ENCODE measurements at regions not wholly inside any gene's neighbourhood (a gene's known extent, or its start where the extent isn't known, plus 50 kb on each side); places are given as distances from the start of the nearest gene placed in this dataset.
"Not testable (repeated sequence)": the region's sequence is repeated elsewhere in the genome, so short reads cannot be mapped to it uniquely, and the experiment has no call there.

DNA sequence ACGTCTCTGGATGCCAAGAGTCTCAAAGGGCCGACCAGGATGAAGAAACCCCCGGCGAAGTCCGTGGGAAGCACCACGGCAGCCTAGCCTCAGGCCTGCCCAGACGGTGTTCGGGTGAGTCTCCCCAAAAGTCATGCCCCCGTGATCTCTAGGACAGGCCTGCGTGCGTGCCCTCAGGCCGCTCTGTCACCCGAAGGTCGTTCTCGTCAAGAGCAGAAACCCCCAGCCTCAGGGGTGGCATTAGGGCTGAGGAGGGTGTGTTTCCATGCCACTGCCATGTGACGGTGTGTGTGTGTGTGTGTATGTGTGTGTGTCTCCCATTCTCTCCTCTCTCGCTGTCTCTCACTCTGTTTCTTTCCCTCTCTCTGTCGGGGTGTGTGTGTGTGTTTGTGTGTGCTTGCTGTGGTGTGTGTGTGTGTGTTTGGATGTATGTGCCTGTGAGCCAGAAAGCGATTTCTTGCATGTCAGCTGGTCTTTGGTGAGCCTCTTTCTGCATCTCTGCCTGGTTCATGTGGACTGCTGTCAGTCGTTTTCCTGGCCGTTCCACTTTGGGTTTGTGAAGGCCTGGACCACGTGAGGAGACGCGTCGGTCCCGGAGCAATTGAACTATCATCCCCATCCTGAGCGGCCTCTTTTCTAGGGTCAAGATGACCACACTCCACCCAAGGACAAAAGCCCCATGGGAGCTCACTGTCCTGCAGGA is 772.5 kb upstream of the ALG10B start (continued):
- no peak for TF ChIP-seq PHF20 (IDR thresholded peaks at IDR 0.05; ENCODE audit: partially characterized antibody)
- no peak for TF ChIP-seq ZZZ3 (IDR thresholded peaks at IDR 0.05)
- TF ChIP-seq ZNF311 (CRISPR knock-in tag; IDR thresholded peaks at IDR 0.05): no peak

GRCh38 chr12:37544669-37545330 is 771.8 kb upstream of the ALG10B start:
- not testable (repeated sequence) for FAIRE-seq
- WGBS (ENCODE audit: insufficient coverage, low coverage, missing lambda C conversion rate): 3% methylated on average over 8 of the region's 9 CpGs

More at GRCh38 chr12:37544669-37545330, 771.8 kb upstream of the ALG10B start:
- H4K20me1 ChIP-seq (replicated peaks; ENCODE audit: control insufficient read depth, insufficient read depth, low read length); in situ Hi-C loops (cut with MboI); H3K79me2 ChIP-seq (ENCODE audit: control insufficient read depth, insufficient read depth, low read length); H3K4me3 ChIP-seq; H3K9ac ChIP-seq (ENCODE audit: insufficient read depth in 1 of 2, low read depth in 2 of 2, low read length in 2 of 2); H3K4me1 ChIP-seq (replicated peaks in 1 of 2; ENCODE audit: control insufficient read depth in 2 of 2, insufficient read depth in 2 of 2, low read length in 2 of 2); DNase-seq (ENCODE audit: extremely low read depth in 1 of 4, low spot score in 3 of 4); intact Hi-C loops (cut with micrococcal nuclease); H3K9me3 ChIP-seq (replicated peaks; ENCODE audit: control insufficient read depth, insufficient read depth, low read depth, low read length); CTCF ChIA-PET (ENCODE audit: low intra/inter-chr PET ratio); H3K27ac ChIP-seq (ENCODE audit: extremely low read depth, low read depth, low read length); H3K9me1 ChIP-seq (ENCODE audit: control insufficient read depth, insufficient read depth, low read length); H3K27me3 ChIP-seq (ENCODE audit: control insufficient read depth in 2 of 2, insufficient read depth in 2 of 2, low read length in 2 of 2); H2AFZ ChIP-seq (ENCODE audit: low read depth, low read length); H3K4me2 ChIP-seq (ENCODE audit: insufficient read depth, low read length); ATAC-seq; BruUV-seq (replicated peaks); H3K36me3 ChIP-seq (ENCODE audit: control insufficient read depth, insufficient read depth, low read length): not testable (repeated sequence)
- POLR2A ChIA-PET: interaction anchor here (0.6 kb wide), 1 partner anchor 182 kb away, joined by 3 read pairs; no protein-coding TSS in a partner anchor
